ENCODE measurements at regions not wholly inside any gene's neighbourhood (a gene's known extent, or its start where the extent isn't known, plus 50 kb on each side); places are given as distances from the start of the nearest gene placed in this dataset.

- Histone ChIP-seq H3K4me3 (ENCODE audit: low read length) (no peak overlapping the region), H3K9me3 (ENCODE audit: control insufficient read depth, insufficient read depth, low read length) (no peaks in the 10 kb centered on the region), H3K4me1 (ENCODE audit: control insufficient read depth, insufficient read depth, low read length) (no peaks in the 10 kb centered on the region), H3K27me3 (ENCODE audit: control insufficient read depth, insufficient read depth, low read length) (no peaks in the 10 kb centered on the region), H3K27ac (ENCODE audit: low read length) (no peak overlapping the region), H3K36me3 (ENCODE audit: control insufficient read depth, insufficient read depth, low read length) (no peaks in the 10 kb centered on the region)
- WGBS (ENCODE audit: insufficient coverage) = 77% methylated on average over 3 of the region's 3 CpGs
- intact Hi-C loops (cut with micrococcal nuclease) = no loop called here
- Mint-ChIP-seq H3K36me3 (no peaks in the 10 kb centered on the region), H3K9me3 (no peaks in the 10 kb centered on the region), H3K27ac (no peak overlapping the region), H3K4me3 (no peak overlapping the region), H3K27me3 (ENCODE audit: low read depth in 2 of 2) (peaks cover 10 to 26% of the 10 kb centered on the region in 2 donors), H3K4me1 (no peaks in the 10 kb centered on the region)
- ATAC-seq (no peak), DNase-seq (no peak)
- TF ChIP-seq, protein P1, sequence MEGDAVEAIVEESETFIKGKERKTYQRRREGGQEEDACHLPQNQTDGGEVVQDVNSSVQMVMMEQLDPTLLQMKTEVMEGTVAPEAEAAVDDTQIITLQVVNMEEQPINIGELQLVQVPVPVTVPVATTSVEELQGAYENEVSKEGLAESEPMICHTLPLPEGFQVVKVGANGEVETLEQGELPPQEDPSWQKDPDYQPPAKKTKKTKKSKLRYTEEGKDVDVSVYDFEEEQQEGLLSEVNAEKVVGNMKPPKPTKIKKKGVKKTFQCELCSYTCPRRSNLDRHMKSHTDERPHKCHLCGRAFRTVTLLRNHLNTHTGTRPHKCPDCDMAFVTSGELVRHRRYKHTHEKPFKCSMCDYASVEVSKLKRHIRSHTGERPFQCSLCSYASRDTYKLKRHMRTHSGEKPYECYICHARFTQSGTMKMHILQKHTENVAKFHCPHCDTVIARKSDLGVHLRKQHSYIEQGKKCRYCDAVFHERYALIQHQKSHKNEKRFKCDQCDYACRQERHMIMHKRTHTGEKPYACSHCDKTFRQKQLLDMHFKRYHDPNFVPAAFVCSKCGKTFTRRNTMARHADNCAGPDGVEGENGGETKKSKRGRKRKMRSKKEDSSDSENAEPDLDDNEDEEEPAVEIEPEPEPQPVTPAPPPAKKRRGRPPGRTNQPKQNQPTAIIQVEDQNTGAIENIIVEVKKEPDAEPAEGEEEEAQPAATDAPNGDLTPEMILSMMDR (IDR thresholded peaks at IDR 0.05) = no peak
Measured at GRCh38 chr21:38037416-38037815, 121.2 kb upstream of the KCNJ6 start.

GRCh38 chr21:38039369-38039768 lies 123.1 kb upstream of the KCNJ6 start:
- H3K27ac ChIP-seq (ENCODE audit: low read length) = no peak overlapping the region
- TF ChIP-seq, protein P1 (IDR thresholded peaks at IDR 0.05) = no peak
- no peaks in the 10 kb centered on the region for H3K9me3 ChIP-seq (ENCODE audit: control insufficient read depth, insufficient read depth, low read length)
- H3K27me3 ChIP-seq (ENCODE audit: control insufficient read depth, insufficient read depth, low read length) = no peaks in the 10 kb centered on the region
- H3K4me3 Mint-ChIP-seq = no peak overlapping the region
- H3K36me3 Mint-ChIP-seq = no peaks in the 10 kb centered on the region
- no peak for ATAC-seq
- H3K9me3 Mint-ChIP-seq = no peaks in the 10 kb centered on the region
- H3K36me3 ChIP-seq (ENCODE audit: control insufficient read depth, insufficient read depth, low read length) = no peaks in the 10 kb centered on the region
- intact Hi-C loops (cut with micrococcal nuclease) = no loop called here
- H3K4me1 Mint-ChIP-seq = no peaks in the 10 kb centered on the region
- 80% methylated on average over 5 of the region's 6 CpGs for WGBS (ENCODE audit: insufficient coverage)
- H3K27me3 Mint-ChIP-seq (ENCODE audit: low read depth in 2 of 2) = peaks cover 10 to 25% of the 10 kb centered on the region in 2 donors
- no peak overlapping the region for H3K4me3 ChIP-seq (ENCODE audit: low read length)
- no peak for DNase-seq
- no peaks in the 10 kb centered on the region for H3K4me1 ChIP-seq (ENCODE audit: control insufficient read depth, insufficient read depth, low read length)
- no peak overlapping the region for H3K27ac Mint-ChIP-seq

DNA sequence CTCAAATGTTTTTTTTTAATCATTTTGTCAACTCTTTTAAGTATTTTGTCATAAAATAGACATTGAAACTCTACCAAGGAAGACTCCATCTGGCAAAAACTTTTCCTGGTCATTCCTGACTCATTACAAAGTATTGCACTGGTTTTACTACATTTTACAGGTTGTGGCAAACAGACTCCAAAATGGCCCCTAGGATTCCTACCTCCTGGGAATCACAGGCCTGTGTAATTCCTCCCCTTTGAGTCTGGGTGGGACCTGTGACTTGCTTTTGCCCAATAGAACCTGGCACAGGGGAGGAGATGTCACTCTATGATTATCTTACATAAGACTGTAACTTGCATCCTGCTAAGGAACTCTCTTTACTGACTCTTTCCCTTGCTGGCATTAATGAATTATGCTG lies 123.6 kb upstream of the KCNJ6 start:
- H3K36me3 Mint-ChIP-seq = no peaks in the 10 kb centered on the region
- intact Hi-C loops (cut with micrococcal nuclease) = no loop called here

DNA sequence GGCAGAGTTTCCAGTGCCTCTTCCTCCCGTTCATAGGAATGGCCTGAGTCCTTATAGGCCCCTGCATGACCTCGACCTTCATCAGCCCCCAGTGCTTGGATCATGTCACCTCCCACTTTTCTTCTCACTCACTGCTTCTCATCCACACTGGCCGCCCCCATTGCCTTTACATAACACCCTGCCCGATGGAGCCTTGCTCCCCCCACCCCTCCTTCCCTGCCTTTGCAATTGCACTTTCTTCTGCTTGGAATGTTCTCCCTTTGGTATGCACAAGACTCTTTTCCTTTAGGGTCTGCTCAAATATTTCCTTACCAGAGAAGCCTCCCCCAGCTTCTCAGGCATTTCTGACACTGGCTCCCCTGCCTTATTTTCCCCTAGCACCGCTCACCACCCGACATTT lies 125.2 kb upstream of the KCNJ6 start:
- Histone ChIP-seq H3K36me3 (ENCODE audit: control insufficient read depth, insufficient read depth, low read length) (no peaks in the 10 kb centered on the region), H3K4me1 (ENCODE audit: control insufficient read depth, insufficient read depth, low read length) (no peaks in the 10 kb centered on the region), H3K4me3 (ENCODE audit: low read length) (no peak overlapping the region), H3K27me3 (ENCODE audit: control insufficient read depth, insufficient read depth, low read length) (no peaks in the 10 kb centered on the region), H3K27ac (ENCODE audit: low read length) (no peak overlapping the region), H3K9me3 (ENCODE audit: control insufficient read depth, insufficient read depth, low read length) (no peaks in the 10 kb centered on the region)
- intact Hi-C loops (cut with micrococcal nuclease) = no loop called here
- TF ChIP-seq, protein P1 (IDR thresholded peaks at IDR 0.05) = no peak
- Mint-ChIP-seq H3K4me1 (no peaks in the 10 kb centered on the region), H3K4me3 (no peak overlapping the region), H3K9me3 (no peaks in the 10 kb centered on the region), H3K27ac (no peak overlapping the region), H3K27me3 (ENCODE audit: low read depth in 2 of 2) (peaks cover 16 to 33% of the 10 kb centered on the region in 2 donors), H3K36me3 (no peaks in the 10 kb centered on the region)
- ATAC-seq (no peak), DNase-seq (no peak)
- 51% methylated on average over 4 of the region's 6 CpGs for WGBS (ENCODE audit: insufficient coverage)

More for the DNA sequence above, 123.6 kb upstream of the KCNJ6 start:
- Histone ChIP-seq H3K27me3 (ENCODE audit: control insufficient read depth, insufficient read depth, low read length) (no peaks in the 10 kb centered on the region), H3K4me3 (ENCODE audit: low read length) (no peak overlapping the region), H3K4me1 (ENCODE audit: control insufficient read depth, insufficient read depth, low read length) (no peaks in the 10 kb centered on the region), H3K9me3 (ENCODE audit: control insufficient read depth, insufficient read depth, low read length) (no peaks in the 10 kb centered on the region), H3K36me3 (ENCODE audit: control insufficient read depth, insufficient read depth, low read length) (no peaks in the 10 kb centered on the region), H3K27ac (ENCODE audit: low read length) (no peak overlapping the region)
- Mint-ChIP-seq H3K4me1 (no peaks in the 10 kb centered on the region), H3K9me3 (no peaks in the 10 kb centered on the region), H3K27me3 (ENCODE audit: low read depth in 2 of 2) (peaks cover 10 to 25% of the 10 kb centered on the region in 2 donors), H3K4me3 (no peak overlapping the region), H3K27ac (no peak overlapping the region)
- no peak for ATAC-seq
- TF ChIP-seq, protein P1 (IDR thresholded peaks at IDR 0.05) = no peak
- DNase-seq = no peak

Measured in natural killer cell (primary cell).